ENCODE measurements at regions not wholly inside any gene's neighbourhood (a gene's known extent, or its start where the extent isn't known, plus 50 kb on each side); places are given as distances from the start of the nearest gene placed in this dataset.
"Not testable (repeated sequence)": the region's sequence is repeated elsewhere in the genome, so short reads cannot be mapped to it uniquely, and the experiment has no call there.

DNA sequence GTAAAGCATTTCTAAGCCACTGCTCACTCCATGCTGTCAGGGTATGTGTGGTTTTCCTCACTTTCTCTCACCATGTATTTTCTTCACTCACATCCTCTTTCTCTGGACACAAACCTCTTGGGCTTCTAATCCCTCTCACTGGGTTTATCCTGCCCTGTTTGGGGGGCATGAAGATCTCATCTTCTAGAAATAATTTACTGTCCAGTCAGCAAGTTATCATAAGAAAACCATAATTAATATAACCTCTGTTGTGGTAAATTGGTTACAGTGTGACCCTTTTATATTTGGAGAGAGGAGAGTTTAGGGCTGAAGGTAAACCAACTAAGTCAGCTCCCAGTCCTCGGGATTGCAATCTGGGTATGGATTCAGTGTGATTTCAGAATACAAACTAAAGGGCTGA, 213.8 kb upstream of the PROX1 start:
- no peak for DNase-seq

DNA sequence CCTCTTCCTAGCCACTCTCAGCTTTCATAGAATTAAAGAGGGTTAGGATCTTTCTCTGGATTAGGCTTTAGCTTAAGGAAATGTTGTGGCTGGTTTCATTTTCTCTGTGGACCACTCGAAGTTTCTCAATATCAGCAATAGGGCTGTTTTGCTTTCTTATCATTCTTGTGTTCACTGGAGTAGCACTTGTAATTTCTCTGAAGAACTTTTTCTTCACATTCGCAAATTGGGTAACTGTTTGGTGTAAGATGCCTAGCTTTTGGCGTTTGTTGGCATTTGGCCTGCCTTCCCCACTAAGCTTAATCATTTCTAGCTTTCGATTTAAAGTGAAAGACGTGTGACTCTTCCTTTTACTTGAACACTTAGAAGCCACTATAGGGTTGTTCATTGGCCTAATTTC, 210.8 kb upstream of the PROX1 start:
- DNase-seq, result no peak
- intact Hi-C loops (cut with DNase I), result no loop called here

More for the DNA sequence above, 213.8 kb upstream of the PROX1 start:
- intact Hi-C loops (cut with DNase I), result no loop called here

DNA sequence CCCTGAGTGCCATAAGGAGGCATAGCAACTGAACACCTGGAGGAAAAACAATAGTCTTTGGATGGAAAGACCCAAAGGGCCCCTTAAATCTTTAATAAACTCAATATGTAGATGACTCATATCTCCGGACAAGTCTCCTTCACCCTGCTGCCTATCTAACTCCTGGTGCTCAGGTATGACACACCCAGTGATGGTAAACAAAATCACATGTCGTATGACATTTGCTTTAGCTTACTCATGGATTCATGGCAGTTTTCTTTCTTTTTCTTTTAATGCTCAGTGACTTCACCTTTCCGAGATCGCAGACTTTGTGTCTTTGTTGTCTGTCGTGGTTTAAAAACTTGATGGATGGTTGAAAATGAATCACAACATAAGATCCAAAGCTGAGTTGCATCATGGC, 208.5 kb upstream of the PROX1 start:
- intact Hi-C loops (cut with DNase I), result no loop called here
- no peak for DNase-seq

DNA sequence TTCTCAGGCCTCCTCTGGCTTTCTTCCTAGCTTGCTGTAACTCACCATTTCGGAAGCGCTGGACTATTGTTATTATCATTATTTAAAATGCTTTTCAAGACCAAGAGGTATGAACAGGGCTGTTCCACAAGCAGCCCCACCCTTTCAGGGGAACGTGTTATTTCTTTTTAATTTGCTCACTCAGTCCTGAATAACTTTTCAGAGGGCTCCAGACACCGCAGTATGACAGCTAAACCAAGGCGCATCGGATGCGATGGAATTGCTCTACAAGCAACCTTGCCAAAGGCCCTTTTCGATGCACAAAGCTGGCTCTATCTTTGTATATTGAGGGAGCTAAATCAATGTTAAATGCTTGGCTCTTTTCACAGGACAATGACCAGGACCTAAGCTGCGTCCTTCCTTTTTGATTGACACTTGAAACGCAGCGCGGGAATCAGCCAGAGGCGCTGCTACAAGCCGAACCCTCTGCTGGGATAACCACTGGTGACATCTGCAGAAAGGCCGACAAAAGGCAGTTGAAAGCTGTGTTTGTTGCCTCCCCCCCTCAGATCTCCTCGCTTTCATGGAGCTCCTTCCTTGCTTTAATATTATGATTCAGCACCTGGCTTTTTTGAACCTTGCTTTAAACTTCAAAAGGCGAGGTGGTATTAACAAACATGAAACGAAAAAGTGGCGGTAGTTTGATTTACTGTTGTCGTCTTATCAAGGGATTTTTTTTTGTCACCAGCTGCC, 204.7 kb upstream of the PROX1 start:
- intact Hi-C loops (cut with DNase I), result no loop called here
- DNase-seq, result peak in 4 of 42 donors; percentile 9 to 47 (median 36)

DNA sequence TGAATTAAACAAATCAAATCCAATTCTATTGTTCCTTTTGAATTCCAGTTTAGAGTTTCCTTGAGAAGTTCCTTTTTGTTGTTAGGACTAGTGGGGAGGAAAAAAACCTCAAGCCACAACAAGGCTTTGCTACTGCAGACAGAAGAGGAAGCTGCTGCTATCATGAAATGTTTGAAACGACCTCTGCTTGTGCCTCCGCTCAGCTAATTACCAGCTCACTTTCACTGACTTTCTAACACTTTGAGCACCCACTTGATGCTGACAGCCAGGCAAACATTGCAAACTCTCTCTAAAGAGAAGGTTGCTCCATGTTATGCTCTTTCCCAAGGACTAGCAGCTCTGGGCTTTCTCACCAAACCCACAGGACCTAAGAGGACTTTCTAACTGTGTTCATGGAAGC, 203.9 kb upstream of the PROX1 start:
- intact Hi-C loops (cut with DNase I), result no loop called here
- no peak for DNase-seq

DNA sequence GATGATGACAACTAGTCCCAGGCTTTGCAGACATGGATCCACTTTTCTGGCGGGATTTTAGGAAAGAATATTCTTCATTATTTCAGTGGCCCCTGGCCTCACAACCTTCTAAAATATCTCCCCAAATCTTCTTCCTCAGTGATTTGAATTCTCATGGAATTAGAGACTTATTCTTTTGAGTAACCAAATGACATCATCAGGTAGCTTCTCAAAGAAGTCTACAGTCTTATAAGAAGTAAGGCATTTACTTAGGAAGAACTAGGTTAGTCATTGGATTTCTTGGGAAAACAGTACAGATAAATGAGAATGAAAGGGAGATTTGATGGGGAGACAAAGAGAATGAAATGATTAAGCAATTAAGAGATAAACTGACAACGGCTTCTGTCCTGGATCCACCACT, 201.1 kb upstream of the PROX1 start:
- intact Hi-C loops (cut with DNase I), result no loop called here
- no peak for DNase-seq

DNA sequence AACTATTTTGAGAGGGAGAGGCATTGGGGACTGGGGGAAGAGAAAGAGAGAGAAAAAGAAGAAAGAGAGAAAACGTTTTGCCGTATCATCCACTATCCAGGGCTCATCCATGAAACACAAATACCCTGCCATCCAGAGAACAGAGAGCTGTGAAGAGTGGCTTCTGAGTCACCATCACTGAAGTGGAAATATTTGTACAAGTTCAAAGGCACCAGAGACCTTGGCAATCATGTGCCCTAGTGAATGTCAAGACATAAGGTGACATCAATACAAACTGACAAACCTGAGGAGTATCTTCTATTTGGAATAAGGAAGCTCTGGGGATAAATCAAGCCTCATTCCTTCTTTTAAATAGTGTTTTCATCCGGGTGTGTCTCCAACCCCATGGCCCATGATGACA, 197.2 kb upstream of the PROX1 start:
- intact Hi-C loops (cut with DNase I), result no loop called here
- DNase-seq, result no peak

DNA sequence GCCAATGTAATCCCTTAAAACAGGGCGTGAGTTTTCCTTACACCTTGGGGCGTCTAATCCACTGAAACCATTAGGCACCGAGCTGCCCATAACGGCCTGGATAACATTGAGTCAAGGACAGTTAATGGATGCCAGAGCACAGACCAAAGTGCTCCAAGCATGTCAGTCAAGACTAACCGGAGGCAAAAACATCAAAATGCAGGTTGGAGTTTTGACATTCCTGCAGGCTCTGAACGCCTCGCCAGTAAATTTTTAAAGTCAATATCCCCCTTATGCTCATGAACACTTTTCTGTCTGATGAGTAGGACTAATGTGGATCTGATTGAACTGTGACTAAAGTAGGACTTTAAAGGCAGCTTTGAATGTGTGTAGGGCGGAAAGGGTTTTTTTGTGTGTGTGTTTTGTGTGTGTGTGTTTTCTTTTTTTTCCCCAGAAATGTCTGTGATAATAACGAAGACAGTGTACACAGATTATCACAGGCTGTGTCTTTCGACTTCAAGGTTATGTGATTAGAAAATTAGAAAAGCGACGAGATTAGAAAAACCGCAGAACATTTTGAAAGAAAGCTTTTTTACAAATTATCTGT, 194.2 kb upstream of the PROX1 start:
- DNase-seq, result no peak
- intact Hi-C loops (cut with DNase I), result no loop called here

DNA sequence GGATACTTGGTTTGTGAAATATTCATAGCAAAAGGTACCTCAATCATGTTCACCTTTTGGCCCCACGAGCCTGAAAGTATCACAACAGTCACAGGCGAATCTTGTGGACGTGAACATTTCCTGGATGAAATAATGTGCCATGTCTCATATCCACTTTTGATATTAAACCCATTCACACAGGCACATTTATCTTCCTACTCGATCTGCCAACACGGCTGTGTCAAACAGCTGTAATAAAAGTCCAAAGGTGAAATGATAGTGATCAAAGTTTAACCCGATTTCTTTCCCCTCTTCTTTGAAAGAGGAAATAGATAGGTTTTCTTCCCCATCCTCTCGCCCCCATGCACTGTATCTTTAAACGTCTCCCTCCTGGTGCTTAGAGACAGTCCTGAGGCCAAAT, 191.2 kb upstream of the PROX1 start:
- no peak for DNase-seq
- intact Hi-C loops (cut with DNase I), result no loop called here

DNA sequence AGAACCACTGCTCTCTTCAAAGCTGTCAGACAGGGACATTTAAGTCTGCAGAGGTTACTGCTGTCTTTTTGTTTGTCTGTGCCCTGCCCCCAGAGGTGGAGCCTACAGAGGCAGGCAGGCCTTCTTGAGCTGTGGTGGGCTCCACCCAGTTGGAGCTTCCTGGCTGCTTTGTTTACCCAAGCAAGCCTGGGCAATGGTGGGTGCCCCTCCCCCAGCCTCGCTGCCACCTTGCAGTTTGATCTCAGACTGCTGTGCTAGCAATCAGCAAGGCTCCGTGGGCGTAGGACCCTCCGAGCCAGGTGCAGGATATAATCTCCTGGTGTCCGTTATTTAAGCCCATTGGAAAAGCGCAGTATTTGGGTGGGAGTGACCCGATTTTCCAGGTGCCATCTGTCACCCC, 179.5 kb upstream of the PROX1 start:
- intact Hi-C loops (cut with DNase I); DNase-seq: not testable (repeated sequence)

DNA sequence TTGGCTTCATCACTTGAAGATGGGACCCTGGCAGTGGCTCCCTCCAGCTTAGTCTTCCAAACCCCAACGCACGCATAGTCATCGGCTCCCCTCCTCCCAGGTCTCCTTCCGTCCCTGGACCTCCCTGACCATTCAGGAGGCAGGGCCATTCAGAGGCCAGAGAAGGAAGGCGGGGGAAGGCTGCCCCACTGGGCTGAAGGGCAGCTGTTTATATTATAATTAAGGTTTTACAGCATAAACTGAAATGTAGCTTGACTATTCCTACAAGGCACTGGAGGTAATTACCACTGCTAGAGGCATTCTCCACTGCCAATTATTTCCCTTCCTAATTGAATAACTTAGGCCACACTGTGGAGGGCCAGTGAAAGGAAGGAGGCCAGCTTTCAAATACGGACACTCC, 170.6 kb upstream of the PROX1 start:
- DNase-seq, result no peak
- intact Hi-C loops (cut with DNase I), result no loop called here

DNA sequence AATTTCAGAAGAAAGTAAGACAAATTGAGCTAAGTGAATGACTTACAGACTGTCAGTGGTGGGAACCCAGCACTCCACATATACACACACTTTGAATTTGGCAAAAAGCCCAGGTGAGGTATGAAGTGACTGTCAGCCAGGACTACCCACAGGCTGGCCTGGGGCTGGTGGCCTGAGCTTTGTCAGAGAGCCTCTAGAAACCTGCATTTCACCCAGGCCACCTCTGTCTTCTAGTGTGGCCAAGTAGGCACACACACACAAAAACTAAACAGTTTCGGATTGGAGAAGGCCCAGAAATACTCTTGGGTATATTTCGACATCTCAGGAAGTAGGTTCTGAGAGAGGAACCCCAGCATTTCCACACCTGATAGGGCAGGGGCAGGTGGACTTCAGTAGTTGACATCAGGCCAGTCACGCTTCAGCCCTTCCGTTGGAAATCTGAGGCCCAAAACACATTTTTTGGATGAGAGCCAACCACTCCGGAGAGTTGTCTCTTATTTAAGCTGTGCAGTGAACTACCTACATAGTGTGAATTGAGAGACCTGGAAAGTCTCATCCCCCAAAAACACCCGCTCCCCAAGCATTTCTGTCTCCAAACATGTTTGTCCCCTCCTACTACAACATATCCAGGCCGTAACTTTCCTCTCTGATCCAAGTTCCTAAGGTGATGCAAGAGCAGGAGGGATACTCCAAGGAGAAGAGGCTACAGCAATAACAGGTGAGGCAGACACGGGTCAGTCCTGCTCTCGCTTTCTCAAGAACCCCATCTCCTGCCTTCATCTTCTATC, 167.2 kb upstream of the PROX1 start:
- intact Hi-C loops (cut with DNase I), result no loop called here
- no peak for DNase-seq

DNA sequence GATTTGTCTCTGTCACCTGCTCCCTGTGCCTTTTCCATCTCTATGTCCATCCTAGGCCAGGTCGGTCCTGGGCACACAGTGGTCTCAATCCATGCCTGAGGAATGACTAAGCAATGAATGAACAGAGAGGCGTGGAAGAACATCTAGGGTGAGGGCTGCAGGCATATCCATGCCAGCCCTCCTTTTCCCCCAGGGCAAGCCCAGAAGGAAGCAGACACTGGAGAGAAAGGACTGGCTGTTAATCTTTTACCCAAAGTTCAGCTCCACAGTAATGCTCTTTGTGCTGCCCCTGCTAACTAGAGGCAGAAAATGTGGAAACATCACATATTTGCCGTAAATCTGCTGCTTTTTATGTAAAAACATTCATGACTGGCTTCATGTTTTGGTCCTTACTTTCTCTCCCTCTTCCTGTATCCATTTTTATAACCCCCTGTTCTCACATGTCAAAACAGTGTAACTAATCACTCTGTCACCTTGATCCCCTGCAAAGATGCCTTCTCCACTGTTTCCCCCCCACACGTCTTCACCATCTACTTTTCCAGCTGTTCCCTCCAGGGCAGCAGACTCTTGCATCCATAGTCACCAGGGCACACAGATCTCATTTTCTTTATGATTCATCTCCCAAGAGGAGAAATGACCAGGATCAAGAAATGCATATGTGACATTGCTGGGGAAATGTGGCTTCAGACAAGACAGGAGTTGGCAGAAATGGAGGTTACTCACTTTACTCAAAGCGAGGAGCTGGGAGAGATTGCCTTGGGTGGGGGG, 166.4 kb upstream of the PROX1 start:
- intact Hi-C loops (cut with DNase I), result no loop called here
- no peak for DNase-seq

DNA sequence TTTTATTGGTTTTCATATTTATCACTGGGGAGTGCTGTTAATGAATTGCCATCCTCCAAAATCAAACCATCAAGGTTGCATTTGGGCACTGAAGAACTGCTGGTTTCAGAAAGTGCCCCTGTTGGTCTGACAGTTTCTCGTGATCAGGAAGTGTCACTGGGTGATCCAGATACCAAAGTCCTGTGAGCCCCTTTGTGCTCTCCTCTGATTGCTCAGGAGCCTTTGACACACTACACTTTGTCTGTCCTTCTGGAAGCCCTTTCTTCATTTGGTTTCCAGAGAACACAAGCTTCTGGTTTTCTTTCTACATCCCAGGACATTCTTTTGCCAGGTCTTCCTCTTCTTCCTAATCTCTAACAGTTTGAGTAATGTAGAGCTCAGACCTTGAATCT, 165.8 kb upstream of the PROX1 start:
- intact Hi-C loops (cut with DNase I), result no loop called here

DNA sequence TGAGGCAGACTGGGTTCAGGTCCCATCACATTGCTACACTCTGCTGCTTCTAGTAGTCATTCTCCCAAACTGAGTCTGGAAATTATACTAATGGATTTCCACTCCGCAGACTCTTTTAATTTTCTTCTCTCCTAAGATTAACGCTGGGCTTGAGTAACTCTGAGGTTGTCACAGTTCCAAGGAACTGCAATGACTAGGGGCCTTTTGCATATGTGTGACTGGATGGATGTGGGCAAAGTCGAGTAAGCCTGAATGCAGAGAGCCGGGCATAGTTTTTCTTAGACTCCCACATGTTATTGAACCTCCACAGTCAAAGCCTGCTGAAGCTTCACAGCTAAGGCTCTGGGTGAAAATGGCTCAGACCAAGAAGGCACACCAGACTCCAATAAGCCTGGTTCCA, 160.9 kb upstream of the PROX1 start:
- no peak for DNase-seq
- intact Hi-C loops (cut with DNase I), result no loop called here

More for the DNA sequence above, 165.8 kb upstream of the PROX1 start:
- no peak for DNase-seq

DNA sequence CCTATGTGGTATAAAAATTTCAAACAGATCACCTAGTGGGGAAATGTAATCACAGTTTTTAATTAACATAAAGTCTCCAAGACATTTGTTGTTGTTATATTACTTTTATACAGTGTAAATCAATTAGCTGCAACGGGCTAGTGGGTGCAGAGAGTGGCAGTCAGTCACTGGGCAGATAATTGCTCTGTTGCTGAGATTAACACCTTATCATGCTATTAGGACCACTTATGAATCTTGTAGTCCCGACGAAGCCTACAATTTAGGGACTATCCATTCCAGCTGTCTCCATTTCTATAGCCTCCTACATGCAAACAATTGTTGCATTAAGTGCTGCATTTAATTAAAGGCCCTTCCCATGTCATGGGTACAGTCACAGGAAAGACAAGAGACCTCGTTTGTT, 158.9 kb upstream of the PROX1 start:
- no peak for DNase-seq
- intact Hi-C loops (cut with DNase I), result no loop called here

DNA sequence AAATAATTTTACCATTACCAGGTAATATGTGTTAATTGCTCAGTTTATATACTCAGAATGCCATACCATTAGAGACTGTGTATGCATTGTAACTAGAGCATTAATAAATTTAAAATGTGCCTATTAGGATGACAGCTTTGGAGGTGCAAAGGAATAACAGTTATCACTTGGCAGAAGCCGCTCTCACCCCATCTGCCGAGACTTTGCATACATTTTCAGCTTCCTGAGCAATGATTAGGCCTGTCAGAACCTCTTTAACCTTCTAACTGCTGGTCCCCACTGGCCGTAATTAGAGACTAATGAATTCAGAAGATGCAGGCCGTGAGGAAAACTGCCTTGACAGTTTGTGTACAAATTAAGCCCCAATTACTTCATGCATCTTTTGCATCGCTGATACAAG, 158.0 kb upstream of the PROX1 start:
- DNase-seq, result no peak
- intact Hi-C loops (cut with DNase I), result no loop called here

DNA sequence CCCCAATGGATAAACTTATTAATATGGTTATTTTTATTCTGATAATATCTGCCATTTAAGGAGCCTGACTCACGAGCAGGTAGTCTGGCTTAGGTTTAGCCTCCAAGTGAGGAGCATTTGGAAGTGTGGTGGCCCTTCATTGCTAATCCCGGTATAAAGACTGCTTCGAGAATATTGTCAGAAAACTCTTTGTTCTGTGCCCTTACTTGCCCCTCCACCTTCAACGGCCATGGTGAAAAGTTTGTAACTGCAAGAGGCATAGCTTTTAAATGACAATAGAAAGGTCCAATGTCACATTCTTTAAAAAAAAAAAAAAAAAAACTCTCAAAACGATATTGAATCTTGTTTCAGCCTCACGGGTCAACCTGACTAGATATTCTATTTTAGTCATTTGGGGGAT, 157.4 kb upstream of the PROX1 start:
- DNase-seq, result no peak
- intact Hi-C loops (cut with DNase I), result no loop called here

DNA sequence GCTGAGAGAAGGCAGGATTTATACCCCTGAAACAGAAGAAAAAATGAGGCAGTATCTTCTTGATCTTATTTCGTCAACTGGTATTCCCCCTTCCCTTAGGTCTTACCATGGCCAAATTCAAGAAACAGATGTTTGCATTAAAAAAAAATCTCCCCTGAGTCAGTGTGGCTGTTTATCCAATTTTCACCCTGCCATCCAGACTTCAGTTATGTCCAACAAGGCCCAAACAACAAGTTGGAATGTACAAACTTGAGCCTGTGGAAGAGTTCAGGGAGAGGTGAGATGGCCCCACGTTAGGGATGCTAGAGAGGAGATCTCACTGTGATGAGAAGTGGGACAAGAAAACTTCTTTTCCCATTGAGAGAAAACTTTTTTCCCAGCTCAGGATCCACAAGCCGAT, 147.2 kb upstream of the PROX1 start:
- intact Hi-C loops (cut with DNase I), result no loop called here
- DNase-seq, result no peak

DNA sequence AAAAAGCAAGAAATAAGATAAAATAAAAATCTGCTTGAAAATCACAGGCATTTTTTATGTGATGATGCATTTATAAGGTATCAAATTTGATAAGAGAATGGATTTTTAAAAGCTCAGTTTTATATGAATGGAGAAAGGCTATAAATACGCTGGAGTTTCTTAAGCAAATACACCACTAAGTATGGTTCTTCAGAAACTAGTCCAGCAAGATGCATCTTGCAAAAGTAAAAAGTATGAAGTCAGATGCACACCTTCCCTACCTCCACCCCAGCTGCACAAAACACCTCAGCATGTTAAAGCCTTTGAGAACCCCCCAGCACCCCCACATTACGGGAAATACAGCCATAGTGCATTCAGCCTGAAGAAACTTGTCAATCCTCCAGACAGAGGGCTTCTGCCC, 143.1 kb upstream of the PROX1 start:
- DNase-seq, result no peak
- intact Hi-C loops (cut with DNase I), result no loop called here
